Glomerular visceral epithelial cell (primary cell): ENCODE measurements at regions not wholly inside any gene's neighbourhood (a gene's known extent, or its start where the extent isn't known, plus 50 kb on each side); places are given as distances from the start of the nearest gene placed in this dataset.

Experiments used
- DNase-seq: peaks from one replicate; pipeline ENCODE4 v3.0.0-alpha.2; 2016; ENCODE audit errors: extremely low spot score

GRCh38 chr1:30422251-30422650 lies 301.1 kb downstream of the MATN1 start:
- DNase-seq, result no peak

DNA sequence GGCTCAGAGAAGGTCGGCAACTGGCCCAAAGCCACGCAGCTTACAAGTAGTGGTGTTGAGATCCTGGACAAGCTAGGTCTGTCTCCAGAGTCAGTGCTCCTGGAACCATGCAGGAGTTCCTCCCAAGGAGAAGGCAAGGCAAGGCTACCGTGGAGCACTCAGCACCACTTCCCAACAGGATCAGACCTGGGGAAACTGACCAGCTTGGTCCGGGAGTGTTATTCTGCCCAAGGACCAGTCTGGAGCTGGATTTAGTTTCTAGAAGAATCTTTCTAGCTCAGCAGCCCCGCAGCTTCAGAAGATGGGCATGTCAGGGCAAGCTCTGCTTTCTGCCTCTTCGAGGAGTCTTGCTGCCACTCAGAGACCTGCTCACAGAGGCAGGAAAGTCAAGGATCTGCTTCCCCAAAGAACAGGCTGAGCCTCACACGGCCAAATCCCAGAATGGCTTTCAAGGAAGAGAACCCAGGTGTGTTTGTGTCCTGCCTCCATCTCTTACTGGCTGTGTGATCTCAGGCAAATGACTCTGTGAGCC lies 302.8 kb downstream of the MATN1 start:
- DNase-seq, result no peak

DNA sequence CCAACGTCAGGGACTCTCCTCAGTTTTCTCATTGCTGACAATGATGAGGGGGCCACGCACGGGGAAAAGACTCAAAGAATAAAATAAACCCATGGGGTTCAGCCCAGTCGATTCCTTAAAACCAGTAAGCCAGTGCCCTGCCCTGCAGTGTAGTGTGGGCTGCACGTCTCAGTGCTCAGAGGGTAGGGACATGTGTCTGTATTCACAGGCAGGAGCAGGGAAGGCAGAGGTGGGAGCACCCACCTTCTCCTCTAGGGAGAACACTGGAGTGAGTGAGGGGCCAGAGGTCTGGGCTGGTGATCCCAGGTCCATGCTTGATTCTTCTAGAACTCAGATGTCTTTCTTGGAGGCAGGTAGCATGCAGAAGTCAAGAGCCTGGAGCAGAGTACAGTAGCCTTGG lies 303.6 kb downstream of the MATN1 start:
- DNase-seq, result no peak

DNA sequence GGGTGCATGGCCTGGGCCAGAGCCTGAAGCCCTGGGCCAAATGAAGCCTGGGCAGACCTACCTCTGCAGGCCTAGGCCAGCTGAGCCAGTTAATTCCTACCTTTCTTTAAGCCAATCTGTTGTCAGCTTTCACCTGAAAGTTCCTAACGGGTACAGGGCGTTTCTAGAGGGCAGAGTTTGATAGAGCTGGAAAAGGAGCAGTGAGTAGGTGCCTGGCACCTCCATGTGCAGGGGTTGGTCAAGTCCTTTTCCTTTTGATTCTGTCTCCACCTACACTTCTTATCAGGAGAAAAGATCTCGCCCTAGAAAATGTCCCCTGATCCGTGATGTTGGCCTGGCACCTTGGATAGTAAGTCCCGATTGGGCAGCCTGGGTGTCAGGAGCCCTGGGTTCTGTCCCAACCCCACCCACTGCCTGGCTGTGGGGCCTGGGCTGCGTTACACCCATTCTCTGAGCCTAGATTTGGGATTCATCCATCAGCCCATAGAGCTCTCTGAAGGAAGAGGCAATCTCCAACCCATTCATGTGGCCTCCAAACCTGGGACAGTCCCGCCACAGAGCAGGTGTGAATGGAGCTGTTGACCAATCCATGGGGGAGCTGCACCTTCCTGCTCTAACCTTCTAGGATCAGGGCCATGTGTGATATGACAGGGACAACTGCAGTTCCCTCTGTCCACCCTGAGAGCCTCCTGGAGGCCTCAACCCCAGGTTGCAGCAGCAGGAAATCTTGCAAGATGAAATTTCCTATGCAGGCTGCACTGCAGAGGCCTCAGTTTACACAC lies 304.3 kb downstream of the MATN1 start:
- DNase-seq, result no peak

- DNase-seq, result no peak
These were observed 305.1 kb downstream of the MATN1 start for GRCh38 chr1:30418061-30418938.

GRCh38 chr1:30417701-30418046 lies 305.7 kb downstream of the MATN1 start:
- DNase-seq, result no peak

DNA sequence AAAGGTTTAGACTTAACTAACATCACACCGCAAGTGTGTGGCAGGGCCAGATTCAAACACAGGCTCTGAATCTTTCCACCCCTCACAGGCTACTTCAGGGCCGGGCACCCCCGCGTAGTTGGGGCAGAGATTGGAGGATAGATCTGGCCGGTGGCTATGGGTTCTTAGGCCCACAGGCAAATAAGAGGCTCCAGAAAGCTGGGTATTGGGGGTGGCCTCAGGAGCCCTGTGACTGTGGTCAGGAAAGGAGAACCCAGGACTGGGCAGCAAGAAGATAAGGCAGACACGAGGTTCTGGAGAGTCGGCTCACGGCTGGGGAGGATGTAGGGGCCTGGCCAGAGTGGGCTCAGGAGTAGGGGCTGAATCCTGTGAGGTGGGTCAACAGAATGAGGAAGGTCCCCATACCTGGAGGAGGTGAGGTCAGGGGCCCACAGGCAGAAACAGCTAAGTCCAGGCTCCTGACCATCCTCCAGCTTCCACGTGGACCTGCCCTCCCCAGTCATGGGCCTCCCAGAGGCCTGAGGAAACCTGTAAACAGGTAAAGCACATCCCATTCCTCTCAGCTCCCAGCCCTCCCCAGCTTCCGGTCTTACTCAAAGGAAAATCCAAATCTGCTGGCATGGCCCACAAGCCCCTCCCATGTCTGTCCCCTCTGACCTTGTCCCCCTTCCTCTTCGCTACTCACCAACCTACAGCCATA lies 306.2 kb downstream of the MATN1 start:
- DNase-seq, result no peak

- no peak for DNase-seq
These were observed 307.1 kb downstream of the MATN1 start for GRCh38 chr1:30416221-30416820.

- no peak for DNase-seq
These were observed 308.0 kb downstream of the MATN1 start for GRCh38 chr1:30415171-30415940.

- no peak for DNase-seq
These were observed 308.6 kb downstream of the MATN1 start for GRCh38 chr1:30414851-30415165.

GRCh38 chr1:30414086-30414850 lies 309.1 kb downstream of the MATN1 start:
- DNase-seq, result no peak

DNA sequence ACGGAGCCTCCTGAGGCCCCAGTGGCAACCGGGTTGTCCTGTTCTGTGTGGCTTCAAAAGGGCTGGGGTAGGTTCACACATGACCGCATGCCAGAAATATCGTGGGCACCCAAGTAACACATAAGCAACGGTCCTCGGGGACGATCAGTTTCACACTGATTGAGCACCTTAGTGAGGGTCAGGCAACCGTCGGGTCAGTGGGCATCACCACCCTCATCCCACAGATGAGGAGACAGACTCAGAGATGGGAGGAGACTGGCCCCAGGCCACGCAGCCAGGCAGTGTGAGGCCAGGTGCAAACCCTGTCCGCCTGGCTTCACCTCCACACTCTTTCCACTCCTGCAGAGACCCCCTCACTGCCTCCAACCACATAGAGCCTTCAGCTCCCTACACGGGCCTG lies 309.8 kb downstream of the MATN1 start:
- DNase-seq, result no peak

- DNase-seq, result no peak
These were observed 310.3 kb downstream of the MATN1 start for GRCh38 chr1:30413111-30413440.

GRCh38 chr1:30412241-30413110 lies 310.9 kb downstream of the MATN1 start:
- no peak for DNase-seq

- DNase-seq, result no peak
These were observed 312.2 kb downstream of the MATN1 start for GRCh38 chr1:30411206-30411605.

- DNase-seq, result no peak
These were observed 313.1 kb downstream of the MATN1 start for GRCh38 chr1:30410153-30410851.

DNA sequence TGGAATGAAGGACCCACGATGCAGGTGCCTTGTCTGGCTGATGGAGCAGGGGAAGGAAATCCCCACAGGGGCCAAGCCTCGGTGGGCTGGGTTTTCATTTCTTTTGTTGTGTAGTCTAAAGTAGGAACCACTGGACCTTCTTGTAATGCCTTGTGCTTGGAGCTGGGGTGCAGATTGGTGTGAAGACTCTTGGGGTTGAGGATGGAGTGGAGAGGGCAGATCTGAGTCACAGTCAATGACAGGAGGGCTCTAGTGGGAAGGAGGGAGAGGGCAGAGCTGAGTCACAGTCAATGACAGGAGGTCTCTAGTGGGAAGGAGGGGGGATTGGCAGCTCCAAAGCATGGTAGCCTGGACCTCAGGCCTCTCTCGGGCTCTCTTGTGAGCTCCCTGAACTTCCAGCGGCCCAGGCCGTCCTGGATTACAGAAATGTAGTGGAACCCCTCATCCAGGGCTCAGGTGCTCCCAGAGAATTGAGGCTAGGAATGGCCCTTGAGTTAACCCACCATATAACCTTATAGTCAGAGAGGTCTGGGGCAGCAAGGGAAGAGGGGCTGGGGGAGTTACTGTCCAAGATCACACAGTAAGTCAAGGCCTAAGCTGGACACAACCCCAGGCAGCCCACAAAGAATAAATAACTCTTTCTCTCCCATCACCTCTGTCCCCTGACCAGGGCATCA lies 313.8 kb downstream of the MATN1 start:
- DNase-seq, result no peak

DNA sequence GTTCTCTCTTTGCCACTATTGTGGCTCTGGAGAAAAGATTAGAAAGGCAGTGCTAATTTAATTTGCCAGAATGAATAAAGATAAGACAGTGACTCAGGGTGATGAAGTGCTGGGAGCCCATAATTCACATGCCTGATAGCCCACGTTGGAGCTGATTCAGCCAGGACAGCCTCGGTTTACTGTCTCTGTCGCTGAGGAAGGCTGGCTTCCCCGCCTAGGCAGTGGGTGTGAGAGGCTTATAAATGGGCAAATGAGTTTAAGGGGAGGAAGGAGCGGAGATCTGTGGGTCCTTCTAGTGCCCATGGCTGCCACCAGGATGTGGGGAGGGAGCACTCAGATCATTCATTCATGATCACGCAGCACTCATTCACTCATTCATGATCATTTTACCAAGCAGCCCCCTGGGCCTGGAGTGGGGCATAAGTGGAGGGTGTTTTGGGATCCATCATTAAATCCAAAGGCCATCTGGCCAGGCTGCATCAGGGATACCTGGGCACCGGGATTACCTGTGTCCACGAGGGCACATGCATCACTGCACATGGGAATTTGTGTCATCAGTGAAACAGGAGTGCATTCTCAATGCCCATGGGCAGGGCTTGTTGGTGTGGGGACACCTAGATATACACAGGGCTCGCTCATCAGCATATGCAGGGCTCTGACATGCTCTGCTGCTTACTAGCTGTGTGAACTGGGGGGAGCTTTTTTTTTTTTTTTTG lies 315.4 kb downstream of the MATN1 start:
- DNase-seq, result no peak
